Caco-2 (cell line): ENCODE measurements at regions not wholly inside any gene's neighbourhood (a gene's known extent, or its start where the extent isn't known, plus 50 kb on each side); places are given as distances from the start of the nearest gene placed in this dataset.

Source experiments
- BruUV-seq: library from RNA; stranded (reverse); fragments of 400-500 nt; replicated peaks from 2 replicates; lab custom pipeline; 2021; lab: Mats Ljungman, UMichigan
- CTCF ChIA-PET: fragments of 300-600 bp; sonication (Branson Sonifier 250); formaldehyde crosslinking; loops from one replicate; lab custom pipeline; 2022; ENCODE audit warnings: antibody characterized with exemption; lab: Charles Lee
- POLR2A ChIA-PET: fragments of 300-600 bp; sonication (Branson Sonifier 250); formaldehyde crosslinking; loops from one replicate; lab custom pipeline; 2022; ENCODE audit warnings: antibody characterized with exemption; lab: Charles Lee
- DNase-seq, 2 experiments: peaks; one replicate each; pipeline versions ENCODE4 v3.0.0 to v3.0.0-alpha.2; 2020 to 2022
- H3K27me3 ChIP-seq: replicated peaks from 2 replicates; pipeline ENCODE4 v1.6.0; 2011; ENCODE audit warnings: low read length; ENCODE audit not compliant: control insufficient read depth, insufficient read depth
- H3K36me3 ChIP-seq: 2 replicates; pipeline ENCODE4 v1.5.1; 2011; ENCODE audit warnings: low read length; ENCODE audit not compliant: control insufficient read depth, insufficient read depth
- H3K4me1 ChIP-seq: fragments of 250-450 bp; sonication (Bioruptor Pico); 2 replicates; pipeline ENCODE4 v1.5.1; 2020; ENCODE audit warnings: mild to moderate bottlenecking
- H3K4me3 ChIP-seq: 2 replicates; pipeline ENCODE4 v1.5.1; 2011; ENCODE audit warnings: low read depth, mild to moderate bottlenecking, control low read depth, low read length
- H3K9me3 ChIP-seq: fragments of 250-450 bp; sonication (Bioruptor Pico); 2 replicates; pipeline ENCODE4 v1.5.1; 2020; ENCODE audit warnings: mild to moderate bottlenecking, moderate library complexity
- H3K27ac Mint-ChIP-seq: one replicate; pipeline ENCODE4 v1.8.0; 2022; ENCODE audit warnings: mixed read lengths; ENCODE audit not compliant: unreplicated experiment
- H3K27me3 Mint-ChIP-seq: one replicate; pipeline ENCODE4 v1.8.0; 2022; ENCODE audit warnings: mixed read lengths; ENCODE audit not compliant: insufficient read depth, unreplicated experiment
- H3K36me3 Mint-ChIP-seq: one replicate; pipeline ENCODE4 v1.8.0; 2022; ENCODE audit warnings: mild to moderate bottlenecking, mixed read lengths; ENCODE audit not compliant: insufficient read depth, unreplicated experiment
- H3K4me1 Mint-ChIP-seq: one replicate; pipeline ENCODE4 v1.8.0; 2022; ENCODE audit warnings: low read depth, mixed read lengths; ENCODE audit not compliant: unreplicated experiment
- H3K4me3 Mint-ChIP-seq: one replicate; pipeline ENCODE4 v1.8.0; 2022; ENCODE audit warnings: mild to moderate bottlenecking, moderate library complexity, mixed read lengths; ENCODE audit not compliant: unreplicated experiment
- H3K9me3 Mint-ChIP-seq: one replicate; pipeline ENCODE4 v1.8.0; 2022; ENCODE audit warnings: mixed read lengths; ENCODE audit not compliant: unreplicated experiment
- intact Hi-C: fragments of 100-400 bp; cut with micrococcal nuclease; formaldehyde crosslinking; loops from one replicate; pipeline ENCODE4 v1.10.0; 2022; ENCODE audit not compliant: unreplicated experiment
- TF ChIP-seq, protein P1 (sequence below), 2 experiments: fragments of 200-600 bp in 1 of 2; IDR thresholded peaks; 1 replicate in 1 of 2; 2 replicates in 1 of 2; pipeline versions ENCODE4 v1.5.1 to v1.8.0; 2011 to 2022; ENCODE audit warnings: antibody characterized with exemption in 1 of 2, control low read depth in 1 of 2, inconsistent platforms in 1 of 2, low read depth in 1 of 2, low read length in 1 of 2, mild to moderate bottlenecking in 1 of 2, moderate library complexity in 1 of 2; ENCODE audit not compliant: insufficient read depth in 1 of 2, severe bottlenecking in 1 of 2, unreplicated experiment in 1 of 2

DNA sequence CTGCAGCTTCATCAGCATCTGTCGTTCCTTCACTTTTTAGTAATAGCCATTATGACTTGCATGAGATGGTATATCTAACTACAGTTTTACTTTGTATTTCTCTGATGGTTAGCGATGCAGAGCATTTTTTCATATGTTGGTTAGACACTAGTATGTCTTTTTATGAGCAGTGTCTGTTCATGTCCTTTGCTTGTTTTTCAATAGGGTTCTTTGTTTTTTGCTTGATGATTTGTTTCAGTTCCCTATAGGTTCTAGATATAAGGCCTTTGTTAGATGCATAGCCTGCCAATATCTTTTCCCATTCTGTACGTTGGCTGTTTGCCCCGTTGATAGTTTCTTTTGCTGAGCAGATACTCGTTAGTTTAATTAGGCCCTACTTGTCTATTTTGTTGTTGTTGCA, 487.2 kb upstream of the BCHE start:
- H3K27me3 ChIP-seq: no peaks in the 10 kb centered on the region
- H3K4me1 ChIP-seq: no peaks in the 10 kb centered on the region
- POLR2A ChIA-PET: no interaction called here
- Mint-ChIP-seq H3K4me3 (no peak overlapping the region), H3K27me3 (no peaks in the 10 kb centered on the region), H3K4me1 (no peaks in the 10 kb centered on the region), H3K9me3 (no peaks in the 10 kb centered on the region), H3K36me3 (no peaks in the 10 kb centered on the region), H3K27ac (no peak overlapping the region)
- BruUV-seq: no TSS peak
- intact Hi-C loops: no loop called here
- no peak overlapping the region for H3K4me3 ChIP-seq
- no peaks in the 10 kb centered on the region for H3K36me3 ChIP-seq
- CTCF ChIA-PET: no interaction called here
- TF ChIP-seq, protein P1, sequence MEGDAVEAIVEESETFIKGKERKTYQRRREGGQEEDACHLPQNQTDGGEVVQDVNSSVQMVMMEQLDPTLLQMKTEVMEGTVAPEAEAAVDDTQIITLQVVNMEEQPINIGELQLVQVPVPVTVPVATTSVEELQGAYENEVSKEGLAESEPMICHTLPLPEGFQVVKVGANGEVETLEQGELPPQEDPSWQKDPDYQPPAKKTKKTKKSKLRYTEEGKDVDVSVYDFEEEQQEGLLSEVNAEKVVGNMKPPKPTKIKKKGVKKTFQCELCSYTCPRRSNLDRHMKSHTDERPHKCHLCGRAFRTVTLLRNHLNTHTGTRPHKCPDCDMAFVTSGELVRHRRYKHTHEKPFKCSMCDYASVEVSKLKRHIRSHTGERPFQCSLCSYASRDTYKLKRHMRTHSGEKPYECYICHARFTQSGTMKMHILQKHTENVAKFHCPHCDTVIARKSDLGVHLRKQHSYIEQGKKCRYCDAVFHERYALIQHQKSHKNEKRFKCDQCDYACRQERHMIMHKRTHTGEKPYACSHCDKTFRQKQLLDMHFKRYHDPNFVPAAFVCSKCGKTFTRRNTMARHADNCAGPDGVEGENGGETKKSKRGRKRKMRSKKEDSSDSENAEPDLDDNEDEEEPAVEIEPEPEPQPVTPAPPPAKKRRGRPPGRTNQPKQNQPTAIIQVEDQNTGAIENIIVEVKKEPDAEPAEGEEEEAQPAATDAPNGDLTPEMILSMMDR (IDR thresholded peaks at IDR 0.05; ENCODE audit: insufficient read depth in 1 of 2, low read depth in 1 of 2, low read length in 1 of 2, severe bottlenecking in 1 of 2, unreplicated experiment in 1 of 2): no peak
- H3K9me3 ChIP-seq: no peaks in the 10 kb centered on the region
- DNase-seq: no peak

DNA sequence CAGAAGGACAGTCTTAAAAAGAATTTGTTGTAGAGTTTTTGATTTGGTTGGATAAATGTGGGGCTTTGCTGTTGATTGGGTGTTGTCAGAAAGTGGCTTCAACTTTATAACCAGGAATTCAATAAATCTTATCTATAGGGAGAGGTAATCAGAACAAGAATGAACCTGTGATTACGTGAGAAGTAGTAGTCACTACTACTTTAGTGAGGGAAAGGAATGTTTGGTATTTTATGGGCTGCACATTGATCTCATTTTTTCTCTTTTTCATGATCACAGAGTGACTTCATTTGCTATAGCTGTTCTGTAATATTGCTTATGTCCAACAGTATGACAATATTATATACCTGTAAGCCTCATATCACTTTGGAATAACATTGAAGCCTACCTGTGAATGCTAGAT, 485.2 kb upstream of the BCHE start:
- TF ChIP-seq, protein P1 (IDR thresholded peaks at IDR 0.05; ENCODE audit: insufficient read depth in 1 of 2, low read depth in 1 of 2, low read length in 1 of 2, severe bottlenecking in 1 of 2, unreplicated experiment in 1 of 2): no peak
- no peak overlapping the region for H3K27ac Mint-ChIP-seq
- POLR2A ChIA-PET: no interaction called here
- no peak overlapping the region for H3K4me3 Mint-ChIP-seq
- intact Hi-C loops: no loop called here
- Histone ChIP-seq H3K36me3 (no peaks in the 10 kb centered on the region), H3K27me3 (no peaks in the 10 kb centered on the region), H3K4me1 (no peaks in the 10 kb centered on the region), H3K4me3 (no peak overlapping the region), H3K9me3 (no peaks in the 10 kb centered on the region)
- no peaks in the 10 kb centered on the region for H3K9me3 Mint-ChIP-seq
- no peaks in the 10 kb centered on the region for H3K4me1 Mint-ChIP-seq
- no peaks in the 10 kb centered on the region for H3K27me3 Mint-ChIP-seq
- no peak for DNase-seq
- no peaks in the 10 kb centered on the region for H3K36me3 Mint-ChIP-seq
- CTCF ChIA-PET: no interaction called here
- BruUV-seq: no TSS peak

DNA sequence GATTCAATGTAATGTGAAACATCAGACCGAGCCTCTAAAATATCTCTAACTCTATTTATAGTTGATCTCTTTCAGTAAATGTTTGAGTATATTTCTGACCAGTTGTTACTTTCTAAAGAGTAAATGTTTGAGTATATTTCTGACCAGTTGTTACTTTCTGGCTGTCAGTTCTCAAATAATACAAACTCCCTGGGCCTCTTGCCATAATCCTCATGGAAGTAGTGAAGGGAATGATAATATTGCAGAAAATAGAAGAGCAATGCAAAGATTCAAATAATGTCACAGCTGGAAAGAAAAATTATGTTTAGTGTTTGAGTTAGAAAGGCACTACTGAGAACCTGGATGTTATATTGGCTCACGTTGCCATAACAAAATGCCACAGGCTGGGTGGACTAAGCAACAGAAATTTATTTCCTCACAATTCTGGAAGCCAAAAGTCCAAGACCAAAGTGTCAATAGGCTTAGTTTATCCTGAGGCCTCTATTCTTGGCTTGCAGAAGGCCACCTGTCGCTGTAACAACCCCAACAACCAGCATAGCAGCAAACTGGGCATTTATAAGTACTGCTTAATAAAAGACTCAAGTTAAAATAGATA, 470.6 kb upstream of the BCHE start:
- CTCF ChIA-PET: no interaction called here

More for the DNA sequence above, 470.6 kb upstream of the BCHE start:
- Mint-ChIP-seq H3K27ac (no peak overlapping the region), H3K27me3 (no peaks in the 10 kb centered on the region), H3K4me3 (no peak overlapping the region), H3K9me3 (no peaks in the 10 kb centered on the region), H3K36me3 (no peaks in the 10 kb centered on the region), H3K4me1 (no peaks in the 10 kb centered on the region)
- TF ChIP-seq, protein P1 (IDR thresholded peaks at IDR 0.05; ENCODE audit: insufficient read depth in 1 of 2, low read depth in 1 of 2, low read length in 1 of 2, severe bottlenecking in 1 of 2, unreplicated experiment in 1 of 2): no peak
- H3K36me3 ChIP-seq: no peaks in the 10 kb centered on the region
- DNase-seq: no peak
- no peaks in the 10 kb centered on the region for H3K4me1 ChIP-seq
- BruUV-seq: no TSS peak
- H3K27me3 ChIP-seq: no peaks in the 10 kb centered on the region
- no peaks in the 10 kb centered on the region for H3K9me3 ChIP-seq
- intact Hi-C loops: no loop called here
- no peak overlapping the region for H3K4me3 ChIP-seq
- POLR2A ChIA-PET: no interaction called here
